Spleen (tissue), 11 donors: ENCODE measurements at regions not wholly inside any gene's neighbourhood (a gene's known extent, or its start where the extent isn't known, plus 50 kb on each side); places are given as distances from the start of the nearest gene placed in this dataset.

ENCODE experiments used
- DNase-seq: peaks from one replicate; pipeline ENCODE4 v3.0.0-alpha.2; 2020
- H3K27ac ChIP-seq, 8 donors: fragments of 200-600 bp; sonication (generic) in 7 of 8; 1 replicate in 4 of 8; 2 replicates in 4 of 8; pipeline versions ENCODE4 v1.5.0 to v1.8.0; 2016 to 2021; ENCODE audit warnings: inconsistent platforms in 4 of 8, mild to moderate bottlenecking in 4 of 8, moderate library complexity in 1 of 8
- H3K27me3 ChIP-seq, 7 donors: fragments of 200-600 bp; sonication (generic) in 6 of 7; replicated peaks in 1 of 7; 1 replicate in 4 of 7; 2 replicates in 3 of 7; pipeline versions ENCODE4 v1.5.0 to v1.8.0; 2016 to 2021; ENCODE audit warnings: inconsistent platforms in 3 of 7, mild to moderate bottlenecking in 1 of 7
- H3K36me3 ChIP-seq, 6 donors: fragments of 200-600 bp; sonication (generic) in 5 of 6; 1 replicate in 4 of 6; 2 replicates in 2 of 6; pipeline versions ENCODE4 v1.5.0 to v1.8.0; 2016 to 2021; ENCODE audit warnings: inconsistent platforms in 2 of 6
- H3K4me1 ChIP-seq, 6 donors: fragments of 200-600 bp; sonication (generic) in 5 of 6; 1 replicate in 3 of 6; 2 replicates in 3 of 6; pipeline versions ENCODE4 v1.5.0 to v1.8.0; 2016 to 2021; ENCODE audit warnings: inconsistent platforms in 3 of 6
- H3K4me3 ChIP-seq, 8 donors: fragments of 200-600 bp; sonication (generic) in 7 of 8; 1 replicate in 4 of 8; 2 replicates in 4 of 8; pipeline versions ENCODE4 v1.5.0 to v1.8.0; 2016 to 2021; ENCODE audit warnings: inconsistent platforms in 4 of 8, mild to moderate bottlenecking in 4 of 8, moderate library complexity in 2 of 8
- H3K9me3 ChIP-seq, 8 donors: fragments of 200-600 bp; sonication (generic) in 7 of 8; 1 replicate in 4 of 8; 2 replicates in 4 of 8; pipeline versions ENCODE4 v1.5.0 to v1.8.0; 2016 to 2021; ENCODE audit warnings: inconsistent platforms in 4 of 8
- CTCF ChIP-seq, 11 experiments: fragments of 200-600 bp in 7 of 11; fragments of 450-650 bp in 4 of 11; sonication (generic) in 4 of 11; IDR thresholded peaks in 8 of 11; conservative IDR thresholded peaks in 3 of 11; 1 replicate in 7 of 11; 2 replicates in 4 of 11; pipeline versions ENCODE4 v1.4.0 to v1.8.0; 2016 to 2021; ENCODE audit warnings: antibody characterized with exemption in 11 of 11, inconsistent platforms in 4 of 11, mild to moderate bottlenecking in 1 of 11
- POLR2A ChIP-seq, 3 donors: fragments of 450-650 bp; IDR thresholded peaks; one replicate each; pipeline ENCODE4 v1.5.1; 2017; ENCODE audit warnings: antibody characterized with exemption in 3 of 3, mild to moderate bottlenecking in 1 of 3
- POLR2AphosphoS5 ChIP-seq, 3 donors: sonication (generic); formaldehyde crosslinking; IDR thresholded peaks; one replicate each; pipeline ENCODE4 v1.5.1; 2017; ENCODE audit warnings: antibody characterized with exemption in 3 of 3
- WGBS, 5 donors: extraction: QIAGEN DNeasy Blood & Tissue Kit in 3 of 5; methylation state at CpG; one replicate each; pipeline versions ENCODE4 v1.1.5 to v1.1.7; 2013 to 2018; 5-methylcytosine and 5-hydroxymethylcytosine counted together
- intact Hi-C: fragments of 100-400 bp; cut with DNase I; formaldehyde crosslinking; loops from one replicate; pipeline ENCODE4 v1.15.0; 2023; ENCODE audit warnings: low total_unique reads
- donor health status: healthy with polysubstance abuse.
- donor health status: DM: no; HTN: no; CAD: no; lungs with moderate emphysema.
- donor health status: DM: no; HTN: no; CAD: no.
- donor health status: Bipolar disorder and iron deficiency.
- donor health status: healthy.
- donor health status: DM: no; HTN: no; CAD: no.
- donor health status: DM: yes; HTN: yes; CAD: no.

- no peak for TF ChIP-seq POLR2AphosphoS5 (IDR thresholded peaks at IDR 0.05)
- no peak for TF ChIP-seq POLR2A (IDR thresholded peaks at IDR 0.05)
- TF ChIP-seq CTCF (IDR thresholded peaks at IDR 0.05 in 8 of 11, conservative IDR thresholded peaks at IDR 0.05 in 3 of 11), result no peak
- no peaks in the 10 kb centered on the region for H3K27me3 ChIP-seq
- no peak for DNase-seq
- H3K4me1 ChIP-seq, result peaks cover 0 to 21% (median 6%) of the 10 kb centered on the region in 6 donors
- WGBS, 5 donors, result 50 to 82% (median 68%) methylated on average over 1 of the region's 1 CpG
- intact Hi-C loops, result no loop called here
- H3K4me3 ChIP-seq, result no peak overlapping the region
- H3K9me3 ChIP-seq, result no peaks in the 10 kb centered on the region
- H3K36me3 ChIP-seq, result no peaks in the 10 kb centered on the region
- H3K27ac ChIP-seq, result peak overlapping the region in 1 of 8 donors; percentile 28
These were observed 529.5 kb upstream of the FZD8 start for GRCh38 chr10:36171556-36171952.

DNA sequence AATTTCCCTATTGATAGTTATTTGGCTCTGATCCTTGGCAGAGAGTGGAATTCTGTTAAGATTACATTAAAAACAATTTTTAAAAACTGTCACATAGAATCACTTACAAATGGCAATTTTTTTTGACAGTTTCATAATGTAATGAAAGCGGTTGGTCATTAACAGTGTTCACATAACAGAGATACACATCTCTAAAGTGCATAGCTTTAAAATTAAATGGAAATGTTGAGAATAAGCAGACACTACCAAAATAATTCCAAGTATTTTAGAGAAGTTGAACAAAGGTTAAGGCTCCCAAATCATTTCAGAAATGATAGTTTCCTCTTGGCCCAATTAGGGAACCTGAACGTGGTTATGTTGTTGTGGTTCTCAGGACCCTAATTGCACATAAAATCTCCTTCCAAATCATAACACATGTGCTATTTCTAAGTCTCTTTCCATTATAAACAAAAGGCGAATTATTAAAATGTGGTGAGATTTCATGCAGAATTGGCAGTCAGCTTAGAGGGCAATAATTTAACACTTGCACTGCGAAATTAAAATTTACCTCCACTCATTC, 528.9 kb upstream of the FZD8 start:
- peak overlapping the region in 1 of 8 donors; percentile 28 for H3K27ac ChIP-seq
- no peaks in the 10 kb centered on the region for H3K9me3 ChIP-seq
- H3K27me3 ChIP-seq, result no peaks in the 10 kb centered on the region
- DNase-seq, result no peak
- TF ChIP-seq POLR2AphosphoS5 (IDR thresholded peaks at IDR 0.05) (no peak), CTCF (IDR thresholded peaks at IDR 0.05 in 8 of 11, conservative IDR thresholded peaks at IDR 0.05 in 3 of 11) (no peak), POLR2A (IDR thresholded peaks at IDR 0.05) (no peak)
- intact Hi-C loops, result no loop called here
- no peaks in the 10 kb centered on the region for H3K36me3 ChIP-seq
- peaks cover 0 to 21% (median 6%) of the 10 kb centered on the region in 6 donors for H3K4me1 ChIP-seq
- H3K4me3 ChIP-seq, result no peak overlapping the region
- 59 to 70% (median 67%) methylated on average over 4 of the region's 4 CpGs for WGBS, 5 donors

- Histone ChIP-seq H3K9me3 (no peaks in the 10 kb centered on the region), H3K36me3 (no peaks in the 10 kb centered on the region), H3K27me3 (no peaks in the 10 kb centered on the region), H3K27ac (no peak overlapping the region), H3K4me3 (no peak overlapping the region), H3K4me1 (peaks cover 0 to 21% (median 6%) of the 10 kb centered on the region in 6 donors)
- WGBS, 5 donors, result 77 to 88% (median 82%) methylated on average over 2 of the region's 2 CpGs
- intact Hi-C loops, result no loop called here
- TF ChIP-seq POLR2A (IDR thresholded peaks at IDR 0.05), result no peak
- TF ChIP-seq CTCF (IDR thresholded peaks at IDR 0.05 in 8 of 11, conservative IDR thresholded peaks at IDR 0.05 in 3 of 11), result no peak
- TF ChIP-seq POLR2AphosphoS5 (IDR thresholded peaks at IDR 0.05), result no peak
- DNase-seq, result no peak
These were observed 528.1 kb upstream of the FZD8 start for GRCh38 chr10:36170142-36170719.

DNA sequence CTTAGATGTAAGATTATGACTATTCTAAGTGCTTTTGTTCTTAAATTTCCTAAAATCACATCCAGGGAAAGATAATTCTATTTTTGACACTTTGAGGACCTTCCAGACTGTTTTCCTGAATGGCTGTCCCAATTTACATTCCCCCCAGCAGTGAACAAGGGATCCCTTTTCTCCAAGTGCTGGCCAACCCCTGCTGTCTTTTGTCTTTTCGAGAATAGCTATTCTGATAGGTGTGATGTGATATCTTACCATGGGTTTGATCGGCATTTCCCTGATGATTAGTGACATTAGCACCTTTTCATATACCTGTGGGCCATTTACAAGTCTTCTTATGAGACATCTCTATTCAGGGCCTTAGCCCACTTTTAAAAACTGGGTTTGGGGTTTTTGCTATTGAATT, 526.7 kb upstream of the FZD8 start:
- H3K36me3 ChIP-seq, result no peaks in the 10 kb centered on the region
- H3K4me1 ChIP-seq, result peaks cover 0 to 21% (median 6%) of the 10 kb centered on the region in 6 donors
- WGBS, 5 donors, result 79 to 93% (median 83%) methylated on average over 2 of the region's 2 CpGs
- H3K27me3 ChIP-seq, result no peaks in the 10 kb centered on the region
- intact Hi-C loops, result no loop called here
- H3K27ac ChIP-seq, result no peak overlapping the region
- H3K4me3 ChIP-seq, result no peak overlapping the region
- H3K9me3 ChIP-seq, result no peaks in the 10 kb centered on the region
- no peak for DNase-seq
- no peak for TF ChIP-seq POLR2A (IDR thresholded peaks at IDR 0.05)
- no peak for TF ChIP-seq CTCF (IDR thresholded peaks at IDR 0.05 in 8 of 11, conservative IDR thresholded peaks at IDR 0.05 in 3 of 11)
- TF ChIP-seq POLR2AphosphoS5 (IDR thresholded peaks at IDR 0.05), result no peak
